MCF 10A (cell line): ENCODE measurements at regions not wholly inside any gene's neighbourhood (a gene's known extent, or its start where the extent isn't known, plus 50 kb on each side); places are given as distances from the start of the nearest gene placed in this dataset.

Experiments
- BruUV-seq: library from RNA; stranded (reverse); fragments of 400-500 nt; replicated peaks from 2 replicates; lab custom pipeline; 2021; lab: Mats Ljungman, UMichigan
- CTCF ChIA-PET: fragments of 300-600 bp; sonication (Branson Sonifier 250); formaldehyde crosslinking; extraction: SDS; loops from one replicate; lab custom pipeline; 2021; ENCODE audit warnings: antibody characterized with exemption, inconsistent platforms; lab: Yijun Ruan, JAX
- POLR2A ChIA-PET: fragments of 300-600, 350-650 bp; sonication (Branson Sonifier 250); formaldehyde crosslinking; extraction: SDS; loops from one replicate; lab custom pipeline; 2020; ENCODE audit warnings: antibody characterized with exemption, inconsistent platforms; lab: Yijun Ruan, JAX
- DNase-seq: peaks from one replicate; pipeline ENCODE4 v3.0.0-alpha.2; 2018; ENCODE audit not compliant: unreplicated experiment
- H3K27ac Mint-ChIP-seq: one replicate; pipeline ENCODE4 v1.8.0; 2022; ENCODE audit warnings: mild to moderate bottlenecking, low read depth, mixed read lengths; ENCODE audit not compliant: unreplicated experiment
- H3K27me3 Mint-ChIP-seq: one replicate; pipeline ENCODE4 v1.8.0; 2022; ENCODE audit warnings: mixed read lengths; ENCODE audit not compliant: insufficient read depth, unreplicated experiment
- H3K36me3 Mint-ChIP-seq: one replicate; pipeline ENCODE4 v1.8.0; 2022; ENCODE audit warnings: mild to moderate bottlenecking, moderate library complexity, mixed read lengths; ENCODE audit not compliant: insufficient read depth, unreplicated experiment
- H3K4me1 Mint-ChIP-seq: one replicate; pipeline ENCODE4 v1.8.0; 2022; ENCODE audit warnings: mixed read lengths; ENCODE audit not compliant: insufficient read depth, unreplicated experiment
- H3K4me3 Mint-ChIP-seq: one replicate; pipeline ENCODE4 v1.8.0; 2022; ENCODE audit warnings: mild to moderate bottlenecking, moderate library complexity, mixed read lengths; ENCODE audit not compliant: unreplicated experiment
- H3K9me3 Mint-ChIP-seq: one replicate; pipeline ENCODE4 v1.8.0; 2022; ENCODE audit warnings: mixed read lengths; ENCODE audit not compliant: unreplicated experiment
- CTCF ChIP-seq: fragments of 200-600 bp; IDR thresholded peaks from one replicate; pipeline ENCODE4 v1.8.0; 2022; ENCODE audit warnings: antibody characterized with exemption, mild to moderate bottlenecking; ENCODE audit not compliant: unreplicated experiment
- intact Hi-C: fragments of 100-400 bp; cut with micrococcal nuclease; formaldehyde crosslinking; loops from 2 replicates; pipeline ENCODE4 v1.14.1; 2022

- intact Hi-C loops = no loop called here
- no peak for DNase-seq
- Mint-ChIP-seq H3K4me3 (no peak overlapping the region), H3K4me1 (no peaks in the 10 kb centered on the region), H3K36me3 (no peaks in the 10 kb centered on the region), H3K27me3 (no peaks in the 10 kb centered on the region), H3K9me3 (no peaks in the 10 kb centered on the region), H3K27ac (no peak overlapping the region)
- POLR2A ChIA-PET = interaction anchor here (0.6 to 0.7 kb wide), 2 partner anchors 72 to 300 kb away, joined by 3 read pairs; no protein-coding TSS in a partner anchor
- no TSS peak for BruUV-seq
- TF ChIP-seq CTCF = no peak
- CTCF ChIA-PET = no interaction called here
Measured at GRCh38 chr3:805326-805725, 287.5 kb upstream of the CNTN6 start.

- intact Hi-C loops = no loop called here
- POLR2A ChIA-PET = interaction anchor here (0.6 kb wide), 1 partner anchor 72 kb away, joined by 3 read pairs; no protein-coding TSS in a partner anchor
- H3K36me3 Mint-ChIP-seq = no peaks in the 10 kb centered on the region
- no peaks in the 10 kb centered on the region for H3K4me1 Mint-ChIP-seq
- no peak overlapping the region for H3K27ac Mint-ChIP-seq
- no peak for TF ChIP-seq CTCF
- no peak for DNase-seq
- no peak overlapping the region for H3K4me3 Mint-ChIP-seq
- CTCF ChIA-PET = no interaction called here
- H3K27me3 Mint-ChIP-seq = no peaks in the 10 kb centered on the region
- no TSS peak for BruUV-seq
- no peaks in the 10 kb centered on the region for H3K9me3 Mint-ChIP-seq
Measured at GRCh38 chr3:806006-806405, 286.8 kb upstream of the CNTN6 start.

GRCh38 chr3:816605-817004, 276.2 kb upstream of the CNTN6 start:
- DNase-seq = no peak
- TF ChIP-seq CTCF = no peak
- no peaks in the 10 kb centered on the region for H3K27me3 Mint-ChIP-seq
- ChIA-PET CTCF (interaction anchor here (0.6 kb wide), 1 partner anchor 1369 kb away, joined by 3 read pairs; no protein-coding TSS in a partner anchor), POLR2A (no interaction called here)
- intact Hi-C loops = no loop called here
- no peak overlapping the region for H3K27ac Mint-ChIP-seq
- H3K9me3 Mint-ChIP-seq = peaks cover 8% of the 10 kb centered on the region
- H3K4me1 Mint-ChIP-seq = no peaks in the 10 kb centered on the region
- no TSS peak for BruUV-seq
- H3K4me3 Mint-ChIP-seq = no peak overlapping the region
- H3K36me3 Mint-ChIP-seq = no peaks in the 10 kb centered on the region

GRCh38 chr3:834679-835078, 258.1 kb upstream of the CNTN6 start:
- no peaks in the 10 kb centered on the region for H3K36me3 Mint-ChIP-seq
- no peaks in the 10 kb centered on the region for H3K9me3 Mint-ChIP-seq
- ChIA-PET CTCF (no interaction called here), POLR2A (no interaction called here)
- BruUV-seq = no TSS peak
- no peaks in the 10 kb centered on the region for H3K4me1 Mint-ChIP-seq
- no peak for DNase-seq
- TF ChIP-seq CTCF = no peak
- intact Hi-C loops = no loop called here
- H3K4me3 Mint-ChIP-seq = no peak overlapping the region
- no peak overlapping the region for H3K27ac Mint-ChIP-seq
- H3K27me3 Mint-ChIP-seq = peaks cover 11% of the 10 kb centered on the region
